Esophagus squamous epithelium (tissue), 5 donors: ENCODE measurements at regions not wholly inside any gene's neighbourhood (a gene's known extent, or its start where the extent isn't known, plus 50 kb on each side); places are given as distances from the start of the nearest gene placed in this dataset.

Experiments used
- DNase-seq: peaks from one replicate; lab custom pipeline; 2025; lab: John Stamatoyannopoulos, UW
- H3K27ac ChIP-seq, 4 donors: fragments of 200-600 bp; sonication (generic); one replicate each; pipeline ENCODE4 v1.5.1; 2016 to 2019; ENCODE audit warnings: mild to moderate bottlenecking in 1 of 4
- H3K27me3 ChIP-seq, 4 donors: fragments of 200-600 bp; sonication (generic); 1 replicate in 3 of 4; 2 replicates in 1 of 4; pipeline versions ENCODE4 v1.5.1 to v1.6.0; 2017 to 2021; ENCODE audit warnings: antibody characterized with exemption in 1 of 4
- H3K36me3 ChIP-seq, 3 donors: fragments of 200-600 bp; sonication (generic); one replicate each; pipeline ENCODE4 v1.5.1; 2016 to 2019
- H3K4me1 ChIP-seq, 3 donors: fragments of 200-600 bp; sonication (generic); one replicate each; pipeline ENCODE4 v1.5.1; 2017 to 2019
- H3K4me3 ChIP-seq, 4 donors: fragments of 200-600 bp; sonication (generic); 1 replicate in 3 of 4; 2 replicates in 1 of 4; pipeline ENCODE4 v1.5.1; 2016 to 2019; ENCODE audit warnings: mild to moderate bottlenecking in 2 of 4, moderate library complexity in 1 of 4
- H3K9me3 ChIP-seq, 3 donors: fragments of 200-600 bp; sonication (generic); one replicate each; pipeline ENCODE4 v1.5.1; 2016 to 2019
- POLR2A ChIP-seq, 4 donors: fragments of 450-650 bp; IDR thresholded peaks; one replicate each; pipeline ENCODE4 v1.6.1; 2017; ENCODE audit warnings: antibody characterized with exemption in 4 of 4, mild to moderate bottlenecking in 4 of 4, moderate library complexity in 3 of 4
- WGBS, 2 donors: methylation state at CpG; one replicate each; pipeline ENCODE4 v1.1.5; 2018; 5-methylcytosine and 5-hydroxymethylcytosine counted together
- intact Hi-C: fragments of 100-400 bp; cut with DNase I; formaldehyde crosslinking; loops from one replicate; pipeline ENCODE4 v1.15.0; 2022
- TF ChIP-seq, protein P1 (sequence below), 6 experiments: fragments of 450-650 bp in 4 of 6; fragments of 200-600 bp in 2 of 6; sonication (generic) in 2 of 6; IDR thresholded peaks; one replicate each; pipeline ENCODE4 v1.5.1; 2016 to 2019; ENCODE audit warnings: antibody characterized with exemption in 6 of 6, mild to moderate bottlenecking in 4 of 6, moderate library complexity in 4 of 6
- donor health status: DM: yes; HTN: yes; CAD: no.

GRCh38 chr13:76168661-76169060 lies 532.5 kb downstream of the LMO7 start:
- no peak for DNase-seq
- Histone ChIP-seq H3K4me1 (no peaks in the 10 kb centered on the region), H3K27ac (no peak overlapping the region), H3K27me3 (no peaks in the 10 kb centered on the region), H3K9me3 (no peaks in the 10 kb centered on the region), H3K36me3 (no peaks in the 10 kb centered on the region), H3K4me3 (no peak overlapping the region)
- intact Hi-C loops: no loop called here
- TF ChIP-seq POLR2A (IDR thresholded peaks at IDR 0.05): no peak
- TF ChIP-seq, protein P1, sequence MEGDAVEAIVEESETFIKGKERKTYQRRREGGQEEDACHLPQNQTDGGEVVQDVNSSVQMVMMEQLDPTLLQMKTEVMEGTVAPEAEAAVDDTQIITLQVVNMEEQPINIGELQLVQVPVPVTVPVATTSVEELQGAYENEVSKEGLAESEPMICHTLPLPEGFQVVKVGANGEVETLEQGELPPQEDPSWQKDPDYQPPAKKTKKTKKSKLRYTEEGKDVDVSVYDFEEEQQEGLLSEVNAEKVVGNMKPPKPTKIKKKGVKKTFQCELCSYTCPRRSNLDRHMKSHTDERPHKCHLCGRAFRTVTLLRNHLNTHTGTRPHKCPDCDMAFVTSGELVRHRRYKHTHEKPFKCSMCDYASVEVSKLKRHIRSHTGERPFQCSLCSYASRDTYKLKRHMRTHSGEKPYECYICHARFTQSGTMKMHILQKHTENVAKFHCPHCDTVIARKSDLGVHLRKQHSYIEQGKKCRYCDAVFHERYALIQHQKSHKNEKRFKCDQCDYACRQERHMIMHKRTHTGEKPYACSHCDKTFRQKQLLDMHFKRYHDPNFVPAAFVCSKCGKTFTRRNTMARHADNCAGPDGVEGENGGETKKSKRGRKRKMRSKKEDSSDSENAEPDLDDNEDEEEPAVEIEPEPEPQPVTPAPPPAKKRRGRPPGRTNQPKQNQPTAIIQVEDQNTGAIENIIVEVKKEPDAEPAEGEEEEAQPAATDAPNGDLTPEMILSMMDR (IDR thresholded peaks at IDR 0.05): no peak
- WGBS, 2 donors: 81 to 91% methylated on average over 3 of the region's 3 CpGs

DNA sequence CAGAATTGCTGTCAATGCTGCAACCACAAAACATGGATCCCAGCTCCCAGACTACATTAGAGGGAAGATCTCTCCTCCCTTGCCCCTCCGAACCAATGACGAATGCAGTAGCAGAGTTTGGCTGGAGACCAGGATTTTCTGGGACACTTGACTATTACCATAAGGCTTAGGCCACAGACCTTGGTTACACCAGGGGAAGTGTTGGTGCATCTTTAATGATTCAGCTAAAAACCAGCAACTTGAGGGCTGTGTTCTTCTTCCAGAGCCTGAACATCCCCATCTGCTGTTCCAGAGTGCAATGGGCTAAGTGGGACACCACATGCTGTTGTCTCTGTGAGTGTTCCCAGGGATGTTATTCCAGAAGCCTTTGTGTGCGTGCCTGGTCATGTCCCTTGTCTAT lies 528.2 kb downstream of the LMO7 start:
- no peaks in the 10 kb centered on the region for H3K36me3 ChIP-seq
- no peak overlapping the region for H3K4me3 ChIP-seq
- intact Hi-C loops: no loop called here
- no peaks in the 10 kb centered on the region for H3K4me1 ChIP-seq
- H3K27ac ChIP-seq: no peak overlapping the region
- WGBS, 2 donors: 88% methylated on average over 1 to 3 of the region's 3 CpGs
- TF ChIP-seq, protein P1 (IDR thresholded peaks at IDR 0.05): no peak
- no peak for TF ChIP-seq POLR2A (IDR thresholded peaks at IDR 0.05)
- DNase-seq: no peak
- H3K9me3 ChIP-seq: no peaks in the 10 kb centered on the region
- no peaks in the 10 kb centered on the region for H3K27me3 ChIP-seq

- intact Hi-C loops: no loop called here
- Histone ChIP-seq H3K4me3 (no peak overlapping the region), H3K27me3 (no peaks in the 10 kb centered on the region), H3K27ac (no peak overlapping the region), H3K36me3 (no peaks in the 10 kb centered on the region), H3K9me3 (no peaks in the 10 kb centered on the region), H3K4me1 (no peaks in the 10 kb centered on the region)
- WGBS, 2 donors: 40 to 47% methylated on average over 2 of the region's 2 CpGs
- DNase-seq: no peak
- no peak for TF ChIP-seq POLR2A (IDR thresholded peaks at IDR 0.05)
- TF ChIP-seq, protein P1 (IDR thresholded peaks at IDR 0.05): no peak
Observed at GRCh38 chr13:76163761-76164160, 527.6 kb downstream of the LMO7 start.

GRCh38 chr13:76160961-76161925 lies 525.1 kb downstream of the LMO7 start:
- H3K27me3 ChIP-seq: no peaks in the 10 kb centered on the region
- H3K27ac ChIP-seq: peak overlapping the region in 1 of 4 donors; percentile 36
- no peaks in the 10 kb centered on the region for H3K9me3 ChIP-seq
- intact Hi-C loops: no loop called here
- no peak for DNase-seq
- no peak for TF ChIP-seq POLR2A (IDR thresholded peaks at IDR 0.05)
- TF ChIP-seq, protein P1 (IDR thresholded peaks at IDR 0.05): no peak
- no peak overlapping the region for H3K4me3 ChIP-seq
- 59 to 60% methylated on average over 2 of the region's 2 CpGs for WGBS, 2 donors
- H3K4me1 ChIP-seq: no peaks in the 10 kb centered on the region
- no peaks in the 10 kb centered on the region for H3K36me3 ChIP-seq

DNA sequence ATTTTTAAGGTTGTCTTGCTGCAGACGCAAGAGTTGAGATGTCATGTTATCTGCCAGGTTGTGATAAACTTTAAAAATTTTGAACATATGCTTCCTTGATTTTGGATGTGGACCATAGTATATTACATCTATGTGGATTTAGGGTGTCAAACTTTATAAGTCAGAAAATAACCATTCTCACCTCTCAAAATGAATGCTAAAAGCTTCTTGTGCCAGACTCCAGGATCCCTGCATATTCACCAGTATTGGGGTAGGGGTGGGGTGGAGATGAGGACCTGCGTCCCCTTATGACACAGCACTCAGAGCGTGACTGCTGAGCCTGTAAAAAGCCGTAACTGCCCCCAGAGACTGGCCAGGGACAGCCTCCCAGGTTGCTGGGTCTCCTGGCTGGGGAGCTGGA lies 524.4 kb downstream of the LMO7 start:
- Histone ChIP-seq H3K4me1 (no peaks in the 10 kb centered on the region), H3K27me3 (no peaks in the 10 kb centered on the region), H3K27ac (peak overlapping the region in 1 of 4 donors; percentile 36), H3K9me3 (no peaks in the 10 kb centered on the region), H3K36me3 (no peaks in the 10 kb centered on the region), H3K4me3 (no peak overlapping the region)
- intact Hi-C loops: no loop called here
- WGBS, 2 donors: 61 to 86% methylated on average over 2 to 4 of the region's 4 CpGs
- DNase-seq: no peak
- TF ChIP-seq, protein P1 (IDR thresholded peaks at IDR 0.05): no peak
- no peak for TF ChIP-seq POLR2A (IDR thresholded peaks at IDR 0.05)
